GM18508 (cell line): ENCODE measurements at regions not wholly inside any gene's neighbourhood (a gene's known extent, or its start where the extent isn't known, plus 50 kb on each side); places are given as distances from the start of the nearest gene placed in this dataset.
"Not testable (repeated sequence)": the region's sequence is repeated elsewhere in the genome, so short reads cannot be mapped to it uniquely, and the experiment has no call there.

Experiments used
- ATAC-seq: cut with Tn5 transposase; IDR thresholded peaks from one replicate; pipeline ENCODE4 v1.9.1; 2021; ENCODE audit warnings: moderate number of reproducible peaks; ENCODE audit not compliant: insufficient read depth, unreplicated experiment

DNA sequence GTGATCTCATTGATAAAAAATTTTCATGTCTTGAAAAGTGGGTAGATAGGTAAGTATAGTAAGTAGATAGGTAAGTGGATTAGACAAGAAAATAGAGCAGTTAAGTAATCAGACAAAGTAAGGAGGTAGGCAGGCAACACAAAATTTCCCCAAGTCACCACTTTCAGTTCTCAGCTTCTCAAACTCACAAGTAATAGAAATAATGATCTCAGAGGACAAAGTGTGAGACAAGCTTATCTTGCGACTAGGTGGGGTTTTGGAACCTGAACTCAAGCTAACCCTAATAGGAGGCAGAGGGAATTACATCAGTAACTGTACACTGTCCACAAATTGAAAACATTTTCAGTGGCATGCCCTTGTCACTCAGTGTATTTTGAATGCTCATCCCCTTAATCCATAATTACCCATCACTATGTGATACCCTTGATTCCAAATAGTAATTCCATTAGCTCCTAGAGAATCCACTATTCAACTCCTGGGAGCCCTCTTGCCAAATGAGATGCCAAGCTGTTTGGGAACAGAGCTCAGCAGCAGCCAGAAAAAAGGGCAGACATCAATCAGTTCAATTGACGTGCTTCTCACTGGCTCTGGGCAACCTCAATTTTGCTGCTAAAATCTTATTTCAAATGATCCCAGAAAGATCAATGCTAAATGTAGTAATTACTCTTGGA is 703.2 kb downstream of the XPNPEP1 start:
- ATAC-seq, result no peak

DNA sequence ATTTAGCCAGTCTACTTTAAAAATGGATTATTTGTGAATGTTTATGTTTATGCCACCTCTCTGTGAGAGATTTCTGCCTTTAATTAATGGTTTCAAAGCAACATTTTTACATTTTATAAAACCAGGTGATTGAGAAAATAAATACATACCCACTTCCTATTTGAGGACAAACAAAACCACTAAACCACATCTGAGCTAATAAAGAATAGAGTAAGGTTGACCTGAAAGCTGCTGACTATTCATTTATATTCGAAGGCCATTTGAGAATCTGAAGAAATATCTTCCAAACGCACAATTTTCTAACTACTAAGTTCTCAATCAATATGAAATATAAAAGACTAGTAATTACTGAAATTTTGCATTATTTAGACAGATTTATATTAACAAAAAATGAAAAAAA is 705.1 kb downstream of the XPNPEP1 start:
- ATAC-seq, result no peak

DNA sequence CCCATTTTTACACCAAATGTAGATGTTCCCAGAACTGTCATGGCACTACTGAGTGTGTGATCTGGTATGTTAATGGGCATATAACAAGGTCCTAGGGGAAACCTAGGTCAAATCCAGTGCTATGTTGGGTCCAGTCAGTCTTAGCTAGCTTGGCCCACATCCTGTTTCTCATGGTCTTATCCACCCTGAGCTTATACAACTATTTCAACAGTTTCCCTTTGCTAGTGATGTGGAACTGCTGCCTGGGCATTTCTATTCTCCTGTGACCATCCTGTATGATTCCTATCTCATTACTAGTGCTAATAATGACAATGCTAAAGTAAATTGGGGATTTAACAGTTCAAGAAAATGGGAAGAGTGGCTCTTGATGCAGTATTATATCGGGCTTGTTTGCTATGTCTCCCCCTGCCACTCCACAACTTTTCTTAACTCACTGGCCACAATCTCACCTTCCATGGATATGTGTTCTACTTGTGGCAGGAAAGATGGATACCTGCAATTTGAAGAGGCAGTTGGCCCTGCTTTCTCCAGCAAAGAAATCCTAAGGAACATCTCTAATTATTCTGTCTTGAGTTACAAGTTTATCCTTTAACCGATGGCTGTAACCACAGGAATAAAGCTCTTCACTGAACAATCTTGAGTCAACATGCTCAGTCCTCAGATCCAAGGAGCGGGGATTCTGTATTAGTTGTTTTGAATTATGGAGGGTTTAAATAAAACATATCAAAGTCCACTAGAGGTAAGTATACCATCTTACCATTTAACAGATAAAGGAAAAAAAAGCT is 707.8 kb downstream of the XPNPEP1 start:
- no peak for ATAC-seq

DNA sequence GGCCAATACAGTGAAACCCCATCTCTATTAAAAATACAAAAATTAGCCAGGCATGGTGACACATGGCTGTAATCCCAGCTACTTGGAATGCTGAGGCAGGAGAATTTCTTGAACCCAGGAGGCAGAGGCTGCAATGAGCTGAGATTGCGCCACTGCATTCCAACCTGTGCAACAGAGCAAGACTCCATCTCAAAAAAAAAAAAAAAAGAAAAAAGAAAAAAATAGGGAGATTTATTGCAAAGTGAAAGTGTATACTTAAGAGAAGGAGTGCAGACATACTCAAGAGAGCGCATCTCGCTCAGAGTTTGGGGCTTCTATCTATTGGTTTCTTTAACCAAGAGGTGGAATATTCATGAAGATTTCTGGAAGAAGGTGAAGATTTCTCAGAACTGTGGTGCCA is 708.4 kb downstream of the XPNPEP1 start:
- not testable (repeated sequence) for ATAC-seq

DNA sequence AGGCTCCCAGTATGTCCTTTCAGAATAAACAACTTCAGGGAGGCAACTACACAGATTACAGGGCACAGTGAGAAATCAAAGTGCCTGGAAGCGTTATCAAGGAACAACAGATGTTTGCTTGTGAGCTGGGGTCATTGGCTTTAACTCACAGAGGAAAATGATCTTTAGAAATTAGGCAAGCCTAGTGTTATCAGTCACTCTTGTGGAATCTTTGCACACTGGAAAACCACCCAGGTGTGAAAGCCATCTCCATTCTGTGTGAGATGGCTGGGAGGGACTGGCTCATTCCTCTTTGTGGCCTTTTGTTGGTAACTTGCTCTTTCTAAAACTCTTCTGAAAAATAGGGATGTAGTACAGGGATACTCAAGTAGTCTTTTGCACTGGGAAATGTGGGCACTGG is 716.0 kb downstream of the XPNPEP1 start:
- no peak for ATAC-seq

DNA sequence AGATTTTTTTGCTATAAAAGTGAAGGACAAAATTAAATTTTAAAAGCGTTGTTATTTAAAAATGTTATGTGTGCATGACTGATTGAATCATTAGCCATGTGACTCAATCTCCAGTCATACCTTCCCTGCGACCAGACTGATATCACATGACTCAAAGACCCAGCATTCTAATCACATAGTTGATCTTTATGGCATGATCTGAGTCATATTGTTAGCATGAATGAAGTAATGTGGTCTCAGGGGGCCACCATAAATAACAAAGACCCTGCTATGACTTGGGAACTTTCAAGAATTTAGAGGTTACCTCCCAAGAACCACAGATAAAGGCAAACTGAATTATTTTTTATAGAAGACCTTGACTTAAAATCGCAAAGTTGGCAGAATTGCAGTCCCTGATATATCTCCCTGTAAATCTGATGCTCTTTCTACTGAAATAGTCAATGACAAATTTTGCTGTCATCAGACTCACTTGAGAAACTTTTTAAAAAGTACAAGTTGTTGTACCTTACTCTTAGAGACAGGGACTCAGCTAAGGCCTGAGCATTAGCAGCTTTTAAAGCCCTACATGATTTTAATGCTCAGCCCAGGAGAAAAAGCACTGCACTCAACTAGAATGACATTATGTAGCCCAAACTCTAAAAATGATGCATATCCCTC is 717.3 kb downstream of the XPNPEP1 start:
- ATAC-seq, result no peak

DNA sequence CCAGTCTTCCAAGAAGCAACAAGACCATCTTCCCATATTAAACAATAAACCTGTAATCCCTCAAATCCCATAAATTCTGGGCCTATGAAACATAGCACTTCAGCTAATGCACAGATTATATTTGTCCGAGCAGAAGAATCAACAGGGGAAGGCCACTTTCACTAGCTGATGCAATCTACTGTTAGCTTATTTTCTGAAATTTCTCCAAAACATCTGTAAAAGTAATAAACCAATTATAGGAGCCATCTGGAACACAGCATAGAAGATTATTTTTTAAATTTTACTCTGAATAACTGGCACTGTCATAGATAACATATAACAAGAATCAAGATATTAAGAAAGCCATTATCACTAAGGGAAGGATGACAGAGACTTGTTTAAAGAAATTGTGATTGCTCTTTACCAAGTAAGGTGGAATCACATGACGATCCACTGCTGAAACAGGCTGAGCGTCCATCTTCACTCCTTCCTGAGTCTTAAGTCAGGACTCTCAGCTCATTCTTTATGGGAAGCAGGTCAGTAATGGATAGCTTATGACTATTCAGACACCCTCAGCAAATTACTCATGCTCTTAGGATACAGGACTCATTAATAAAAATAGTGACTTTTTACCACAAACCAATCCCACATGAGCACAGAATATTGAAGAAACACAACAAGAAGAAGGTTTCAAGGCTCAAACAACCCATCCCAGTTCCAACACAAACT is 719.5 kb downstream of the XPNPEP1 start:
- ATAC-seq, result no peak

DNA sequence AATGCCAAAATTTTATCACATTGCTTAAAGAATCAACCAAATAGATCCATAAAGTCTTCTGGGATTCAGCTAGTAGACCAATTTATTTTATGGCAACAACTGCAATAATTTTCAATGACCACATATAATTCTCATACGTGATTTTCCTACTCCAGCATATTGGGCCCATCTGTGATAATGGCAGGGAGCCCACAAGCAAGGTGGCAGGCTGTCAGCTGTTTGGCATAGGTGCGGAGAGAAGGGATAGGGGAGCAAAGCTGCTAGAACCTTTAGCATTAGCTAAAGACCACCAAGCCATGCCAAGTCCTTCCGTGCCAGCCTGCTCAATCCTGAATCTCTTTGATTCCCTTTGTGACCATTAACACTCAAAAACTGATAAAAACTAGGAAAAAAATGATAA is 721.2 kb downstream of the XPNPEP1 start:
- no peak for ATAC-seq

DNA sequence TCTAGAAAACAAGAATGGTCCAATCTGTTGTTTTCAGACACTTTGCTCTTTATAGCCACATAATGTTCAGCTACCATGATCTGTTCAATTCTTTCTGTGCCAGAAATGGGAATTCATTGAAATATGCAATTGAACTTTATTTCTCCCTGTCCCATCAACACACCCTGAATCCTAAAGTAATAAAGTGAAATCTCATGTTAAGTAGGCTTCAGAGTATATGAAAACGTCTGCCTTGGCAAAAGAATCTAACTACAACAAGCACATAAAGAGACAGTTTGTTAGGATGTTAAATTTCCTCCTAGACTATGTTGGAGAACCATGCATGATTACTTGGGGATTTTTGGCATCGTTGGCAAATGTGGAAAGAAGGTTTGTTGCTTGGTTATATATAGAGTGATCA is 722.7 kb downstream of the XPNPEP1 start:
- ATAC-seq, result no peak

DNA sequence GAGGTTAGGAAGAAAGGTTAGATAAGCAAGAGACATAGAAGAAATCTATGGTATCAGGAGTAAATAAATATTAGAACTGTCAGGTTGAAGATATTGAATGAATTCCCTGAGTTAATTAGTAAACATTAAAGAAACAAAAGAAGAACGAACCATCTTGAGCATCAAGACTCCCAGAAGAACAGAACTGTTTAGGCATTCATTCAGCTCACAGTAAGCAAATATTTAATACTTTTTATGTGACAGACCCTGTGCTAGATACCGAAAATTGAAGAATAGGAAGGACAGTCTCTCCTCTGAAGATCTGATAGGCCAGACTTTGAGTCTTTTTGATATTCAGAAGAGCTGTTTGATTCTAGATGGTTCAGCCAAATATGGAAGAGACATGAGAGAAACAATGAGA is 731.5 kb downstream of the XPNPEP1 start:
- no peak for ATAC-seq

DNA sequence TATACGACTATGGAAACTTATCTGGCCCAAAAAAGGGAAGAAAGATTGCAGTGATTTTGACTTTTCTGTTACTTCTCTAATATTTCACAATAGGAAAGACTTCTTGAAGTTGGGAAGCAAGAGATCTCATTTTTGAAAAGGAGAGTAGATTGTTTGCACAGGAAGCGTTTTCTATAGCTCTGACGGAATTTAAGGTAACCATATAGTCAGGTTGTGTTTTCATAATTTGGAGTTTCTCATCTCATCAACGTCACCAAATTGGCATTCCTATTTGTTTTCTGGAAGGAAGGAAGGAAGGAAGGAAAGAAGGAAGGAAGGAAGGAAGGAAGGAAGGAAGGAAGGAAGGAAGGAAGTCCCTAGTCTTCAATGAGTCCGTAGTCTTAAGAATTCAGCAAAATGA is 732.0 kb downstream of the XPNPEP1 start:
- no peak for ATAC-seq

DNA sequence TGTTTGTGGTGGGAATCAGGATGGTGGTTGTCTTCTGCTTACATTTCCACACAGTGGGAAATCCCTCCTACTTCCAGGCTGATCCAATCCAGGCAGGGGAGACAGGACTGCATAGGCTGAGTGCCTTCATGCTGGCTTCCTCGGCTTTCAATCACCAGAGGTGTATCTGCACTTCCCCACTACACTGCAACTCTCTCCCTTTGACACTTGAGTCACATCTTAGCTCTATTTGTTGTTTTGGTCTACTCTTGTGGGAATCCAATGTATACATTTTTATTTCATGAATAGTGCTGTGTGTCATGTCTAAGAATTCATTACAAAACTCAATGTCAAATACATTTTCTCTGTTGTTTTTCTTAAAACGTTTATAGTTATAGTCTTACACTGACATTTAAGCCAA is 735.6 kb downstream of the XPNPEP1 start:
- no peak for ATAC-seq

DNA sequence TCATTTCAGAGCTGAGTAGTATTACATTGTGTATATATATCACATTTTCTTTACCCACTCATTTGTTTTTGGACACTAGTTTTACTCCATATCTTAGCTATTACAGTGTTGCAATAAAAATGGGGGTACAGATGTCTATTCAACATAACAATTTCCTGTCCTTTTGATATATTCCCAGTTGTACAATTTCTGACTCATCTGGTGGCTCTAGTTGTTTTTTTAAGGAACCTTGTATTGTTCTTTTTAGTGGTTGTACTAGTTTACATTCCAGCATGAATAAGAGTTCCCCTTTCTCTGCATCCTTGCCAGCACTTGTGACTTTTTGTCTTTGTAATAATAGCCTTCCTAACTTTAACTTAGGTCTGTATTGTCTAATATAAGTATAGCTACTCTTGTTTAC is 739.9 kb downstream of the XPNPEP1 start:
- ATAC-seq, result no peak

DNA sequence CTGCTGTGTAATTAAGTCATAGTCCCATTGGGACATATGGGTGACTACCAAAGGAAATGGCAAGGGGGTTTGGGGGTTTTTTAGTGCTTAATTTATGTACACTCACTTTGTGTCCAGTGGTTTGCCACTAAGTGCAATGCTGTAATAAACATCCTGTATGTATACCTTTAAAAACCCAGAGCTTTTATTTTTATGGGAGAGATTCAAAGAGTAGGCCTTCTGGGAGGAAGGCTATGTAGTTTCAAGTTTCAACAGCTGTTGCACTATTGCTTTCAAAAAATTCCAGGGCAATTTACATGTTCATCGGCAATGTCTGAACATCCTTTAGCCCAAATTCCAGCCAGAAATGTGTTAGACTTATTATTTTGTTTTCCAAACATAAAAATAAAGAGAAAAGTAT is 744.7 kb downstream of the XPNPEP1 start:
- no peak for ATAC-seq

DNA sequence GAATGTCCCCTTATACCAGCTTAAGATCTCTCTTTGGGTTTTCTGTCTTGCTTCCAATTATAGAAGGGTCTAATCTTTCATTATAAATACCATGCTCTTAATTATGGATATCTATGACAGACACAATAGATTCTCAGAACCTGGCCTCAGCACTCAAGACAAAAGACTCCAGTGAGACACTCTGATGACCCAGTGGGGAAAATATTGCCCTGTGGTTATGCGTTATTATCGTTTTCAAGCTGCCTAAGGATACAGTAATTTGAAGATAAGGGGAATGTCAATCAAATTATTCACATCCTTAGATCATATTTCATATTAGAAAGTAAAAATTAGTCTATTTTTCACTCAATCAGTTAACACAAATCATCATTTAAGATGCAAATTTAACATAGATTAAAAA is 748.8 kb downstream of the XPNPEP1 start:
- no peak for ATAC-seq

DNA sequence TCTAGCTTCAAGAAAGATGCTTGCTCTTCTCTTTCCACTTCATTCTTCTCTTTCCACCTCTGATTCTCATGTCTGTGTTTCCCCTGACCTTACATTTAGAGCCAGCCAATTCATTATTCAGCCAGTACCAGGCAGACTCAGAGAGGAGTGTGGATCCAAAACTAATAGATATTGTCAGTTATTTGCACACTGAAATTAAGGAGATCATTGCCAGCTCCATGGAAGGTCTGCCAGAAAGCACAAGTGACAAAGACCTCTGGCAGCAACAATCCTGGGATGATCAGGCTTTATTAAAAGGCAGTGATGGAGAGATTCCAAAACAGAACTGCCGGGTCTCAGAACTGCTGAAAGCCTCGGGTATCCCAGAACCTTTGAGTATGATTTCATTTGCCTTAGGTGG is 749.4 kb downstream of the XPNPEP1 start:
- no peak for ATAC-seq

DNA sequence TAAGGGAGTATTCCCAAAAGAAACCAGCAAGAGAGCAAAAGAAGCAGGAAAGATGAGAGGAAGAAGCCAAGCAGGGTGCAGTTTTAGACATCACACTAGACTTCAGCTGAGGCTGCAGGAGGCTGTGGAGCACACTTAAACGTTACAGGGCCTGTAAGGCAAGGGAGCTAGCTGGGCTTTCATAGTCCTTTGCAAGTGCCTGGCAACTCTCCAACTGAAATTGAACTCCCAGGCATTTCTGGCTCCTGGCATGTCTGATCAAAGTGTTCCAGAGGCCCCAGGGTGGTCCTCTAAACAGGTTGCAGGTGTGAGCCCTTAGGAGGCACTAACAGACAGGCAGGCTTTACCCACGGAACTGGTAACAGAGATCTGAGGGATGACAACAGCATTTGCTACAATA is 750.2 kb downstream of the XPNPEP1 start:
- no peak for ATAC-seq

DNA sequence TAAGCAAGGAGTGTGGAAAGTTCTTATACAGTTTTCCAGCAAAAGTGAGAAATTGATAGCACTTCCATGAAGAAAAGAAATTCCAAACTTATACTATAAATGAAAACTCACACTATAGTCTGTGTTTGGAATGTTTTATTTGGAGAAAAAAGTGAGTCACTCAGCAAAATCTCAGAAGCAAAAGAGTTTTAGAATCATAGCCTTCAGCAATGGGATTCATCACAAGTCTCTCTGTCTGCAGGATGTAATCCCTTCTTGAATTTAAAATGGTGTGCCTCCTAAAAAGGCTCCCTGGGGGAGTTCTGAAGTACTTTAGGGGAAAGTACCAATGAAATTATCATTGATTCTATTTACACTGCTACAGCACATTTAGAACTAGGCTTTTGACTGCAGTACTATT is 756.4 kb downstream of the XPNPEP1 start:
- ATAC-seq, result no peak

DNA sequence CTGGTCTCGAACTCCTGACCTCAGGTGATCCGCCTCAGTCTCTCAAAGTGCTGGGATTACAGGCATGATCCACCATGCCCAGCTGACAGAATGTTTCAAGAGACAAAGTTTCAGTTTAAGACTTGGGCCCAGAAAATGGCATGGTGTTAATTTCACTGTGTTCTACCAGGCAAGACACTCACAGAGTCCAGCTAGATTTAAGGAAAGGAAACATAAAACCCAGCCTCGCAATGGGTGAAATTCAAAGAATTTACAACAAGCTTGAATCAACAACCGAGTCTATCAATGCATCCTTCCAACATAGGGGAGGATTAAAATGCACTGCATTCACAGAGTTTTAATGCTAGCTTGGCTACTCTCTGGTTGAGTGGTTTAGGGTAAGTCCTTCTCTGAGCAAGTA is 764.0 kb downstream of the XPNPEP1 start:
- ATAC-seq, result no peak

DNA sequence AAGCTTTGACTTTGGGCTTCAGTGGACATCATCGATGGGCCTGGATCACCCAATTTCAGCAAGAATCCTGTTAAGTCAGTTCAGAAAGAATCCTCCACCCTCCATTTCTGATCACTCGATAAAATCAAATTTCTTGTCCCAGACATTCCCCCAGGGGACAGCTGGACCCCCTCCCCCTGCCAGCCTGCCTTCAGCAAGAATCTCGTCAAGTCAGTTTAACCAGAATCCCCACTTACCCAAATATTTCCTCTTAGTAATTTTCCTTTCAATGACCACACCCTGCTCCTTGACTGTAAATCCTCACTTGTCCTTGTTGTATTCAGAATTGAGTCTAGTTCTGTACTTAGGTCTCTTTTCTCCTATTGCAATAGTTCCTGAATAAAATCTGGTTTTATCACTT is 766.9 kb downstream of the XPNPEP1 start:
- ATAC-seq, result no peak
